ENCODE measurements at regions not wholly inside any gene's neighbourhood (a gene's known extent, or its start where the extent isn't known, plus 50 kb on each side); places are given as distances from the start of the nearest gene placed in this dataset.

- no peak for TF ChIP-seq POLR2AphosphoS5 (IDR thresholded peaks at IDR 0.05; ENCODE audit: low read depth, low read length)
- TF ChIP-seq POLR2A (IDR thresholded peaks at IDR 0.05; ENCODE audit: low read depth, low read length) = no peak
These were observed 192.4 kb downstream of the SQOR start for GRCh38 chr15:45827275-45827674.

Measured in GM12892 (cell line).